ENCODE measurements at regions not wholly inside any gene's neighbourhood (a gene's known extent, or its start where the extent isn't known, plus 50 kb on each side); places are given as distances from the start of the nearest gene placed in this dataset.

DNA sequence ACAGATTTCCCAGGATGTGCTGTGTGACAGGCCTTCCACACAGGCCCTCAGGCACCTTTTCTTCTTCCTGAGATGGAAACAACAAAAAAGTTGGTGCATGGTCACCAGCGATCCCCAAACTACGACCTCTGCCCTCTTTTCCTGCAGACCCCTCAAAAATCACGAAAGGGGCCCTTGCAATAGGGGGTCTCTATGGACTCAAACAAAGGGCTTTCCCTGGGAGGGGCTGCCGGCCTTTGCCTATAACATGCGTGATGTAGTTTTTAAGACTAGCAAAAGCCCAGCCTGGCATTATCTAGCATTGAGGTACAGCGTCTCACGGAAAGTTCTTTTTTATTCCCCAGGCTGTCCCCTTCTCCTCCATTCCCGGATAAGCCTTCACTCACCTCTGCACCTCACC lies 71.2 kb downstream of the DIO3 start:
- no peak for TF ChIP-seq CTCF (IDR thresholded peaks at IDR 0.05; ENCODE audit: insufficient read depth, low read length)
- TF ChIP-seq, protein P1, sequence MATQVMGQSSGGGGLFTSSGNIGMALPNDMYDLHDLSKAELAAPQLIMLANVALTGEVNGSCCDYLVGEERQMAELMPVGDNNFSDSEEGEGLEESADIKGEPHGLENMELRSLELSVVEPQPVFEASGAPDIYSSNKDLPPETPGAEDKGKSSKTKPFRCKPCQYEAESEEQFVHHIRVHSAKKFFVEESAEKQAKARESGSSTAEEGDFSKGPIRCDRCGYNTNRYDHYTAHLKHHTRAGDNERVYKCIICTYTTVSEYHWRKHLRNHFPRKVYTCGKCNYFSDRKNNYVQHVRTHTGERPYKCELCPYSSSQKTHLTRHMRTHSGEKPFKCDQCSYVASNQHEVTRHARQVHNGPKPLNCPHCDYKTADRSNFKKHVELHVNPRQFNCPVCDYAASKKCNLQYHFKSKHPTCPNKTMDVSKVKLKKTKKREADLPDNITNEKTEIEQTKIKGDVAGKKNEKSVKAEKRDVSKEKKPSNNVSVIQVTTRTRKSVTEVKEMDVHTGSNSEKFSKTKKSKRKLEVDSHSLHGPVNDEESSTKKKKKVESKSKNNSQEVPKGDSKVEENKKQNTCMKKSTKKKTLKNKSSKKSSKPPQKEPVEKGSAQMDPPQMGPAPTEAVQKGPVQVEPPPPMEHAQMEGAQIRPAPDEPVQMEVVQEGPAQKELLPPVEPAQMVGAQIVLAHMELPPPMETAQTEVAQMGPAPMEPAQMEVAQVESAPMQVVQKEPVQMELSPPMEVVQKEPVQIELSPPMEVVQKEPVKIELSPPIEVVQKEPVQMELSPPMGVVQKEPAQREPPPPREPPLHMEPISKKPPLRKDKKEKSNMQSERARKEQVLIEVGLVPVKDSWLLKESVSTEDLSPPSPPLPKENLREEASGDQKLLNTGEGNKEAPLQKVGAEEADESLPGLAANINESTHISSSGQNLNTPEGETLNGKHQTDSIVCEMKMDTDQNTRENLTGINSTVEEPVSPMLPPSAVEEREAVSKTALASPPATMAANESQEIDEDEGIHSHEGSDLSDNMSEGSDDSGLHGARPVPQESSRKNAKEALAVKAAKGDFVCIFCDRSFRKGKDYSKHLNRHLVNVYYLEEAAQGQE (IDR thresholded peaks at IDR 0.05; ENCODE audit: insufficient replicate concordance, low read depth): no peak

Measured in HL-60 (cell line).